Putamen (tissue), 1 donor: ENCODE measurements at regions not wholly inside any gene's neighbourhood (a gene's known extent, or its start where the extent isn't known, plus 50 kb on each side); places are given as distances from the start of the nearest gene placed in this dataset.
"Not testable (repeated sequence)": the region's sequence is repeated elsewhere in the genome, so short reads cannot be mapped to it uniquely, and the experiment has no call there.

Experiments
- DNase-seq: peaks from one replicate; pipeline ENCODE4 v3.0.0-alpha.2; 2016; ENCODE audit warnings: low spot score

- no peak for DNase-seq
Observed at GRCh38 chr18:2112435-2113045, 458.8 kb downstream of the METTL4 start.

- DNase-seq: no peak
Observed at GRCh38 chr18:2114289-2114688, 457.0 kb downstream of the METTL4 start.

- no peak for DNase-seq
Observed at GRCh38 chr18:2114765-2115164, 456.5 kb downstream of the METTL4 start.

GRCh38 chr18:2121224-2121623 is 450.1 kb downstream of the METTL4 start:
- no peak for DNase-seq

- no peak for DNase-seq
Observed at GRCh38 chr18:2123077-2123476, 448.2 kb downstream of the METTL4 start.

GRCh38 chr18:2134364-2134763 is 436.9 kb downstream of the METTL4 start:
- DNase-seq: no peak

- no peak for DNase-seq
Observed at GRCh38 chr18:2135309-2135708, 436.0 kb downstream of the METTL4 start.

GRCh38 chr18:2138552-2138951 is 432.8 kb downstream of the METTL4 start:
- no peak for DNase-seq

GRCh38 chr18:2139691-2140090 is 431.6 kb downstream of the METTL4 start:
- DNase-seq: no peak

- DNase-seq: no peak
Observed at GRCh38 chr18:2143636-2144035, 427.7 kb downstream of the METTL4 start.

- DNase-seq: no peak
Observed at GRCh38 chr18:2144811-2145210, 426.5 kb downstream of the METTL4 start.

GRCh38 chr18:2146092-2146491 is 425.2 kb downstream of the METTL4 start:
- no peak for DNase-seq

- no peak for DNase-seq
Observed at GRCh38 chr18:2146754-2147153, 424.6 kb downstream of the METTL4 start.

GRCh38 chr18:2147476-2148230 is 423.7 kb downstream of the METTL4 start:
- no peak for DNase-seq

- no peak for DNase-seq
Observed at GRCh38 chr18:2148823-2149222, 422.5 kb downstream of the METTL4 start.

- no peak for DNase-seq
Observed at GRCh38 chr18:2150566-2150965, 420.7 kb downstream of the METTL4 start.

GRCh38 chr18:2154278-2154677 is 417.0 kb downstream of the METTL4 start:
- no peak for DNase-seq

GRCh38 chr18:2164644-2165550 is 406.4 kb downstream of the METTL4 start:
- no peak for DNase-seq

GRCh38 chr18:2166876-2167275 is 404.4 kb downstream of the METTL4 start:
- DNase-seq: not testable (repeated sequence)

GRCh38 chr18:2168022-2168421 is 403.3 kb downstream of the METTL4 start:
- DNase-seq: no peak

- DNase-seq: no peak
Observed at GRCh38 chr18:2169656-2170055, 401.6 kb downstream of the METTL4 start.

GRCh38 chr18:2171840-2172625 is 399.3 kb downstream of the METTL4 start:
- no peak for DNase-seq
